ENCODE measurements at regions not wholly inside any gene's neighbourhood (a gene's known extent, or its start where the extent isn't known, plus 50 kb on each side); places are given as distances from the start of the nearest gene placed in this dataset.

DNA sequence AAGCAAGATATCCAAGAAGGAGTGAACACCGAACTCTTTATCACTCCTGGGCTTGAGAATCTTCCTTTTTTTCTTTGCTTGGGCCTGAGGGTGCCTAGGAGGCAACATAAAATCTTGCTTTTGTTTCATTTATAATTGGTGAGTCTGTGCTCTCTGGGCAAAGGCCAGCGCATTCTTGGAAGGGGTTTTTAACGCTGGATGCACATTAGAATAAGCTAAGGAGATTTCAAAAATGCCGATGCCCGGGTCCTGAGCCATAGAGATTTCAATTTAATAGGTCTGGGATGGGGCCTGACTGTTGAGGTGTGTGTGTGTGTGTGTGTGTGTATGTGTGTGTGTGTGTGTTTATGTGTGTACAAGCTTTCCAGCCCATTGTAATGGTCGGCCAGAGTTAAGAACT is 62.0 kb upstream of the SORCS3 start:
- TF ChIP-seq, protein P1, sequence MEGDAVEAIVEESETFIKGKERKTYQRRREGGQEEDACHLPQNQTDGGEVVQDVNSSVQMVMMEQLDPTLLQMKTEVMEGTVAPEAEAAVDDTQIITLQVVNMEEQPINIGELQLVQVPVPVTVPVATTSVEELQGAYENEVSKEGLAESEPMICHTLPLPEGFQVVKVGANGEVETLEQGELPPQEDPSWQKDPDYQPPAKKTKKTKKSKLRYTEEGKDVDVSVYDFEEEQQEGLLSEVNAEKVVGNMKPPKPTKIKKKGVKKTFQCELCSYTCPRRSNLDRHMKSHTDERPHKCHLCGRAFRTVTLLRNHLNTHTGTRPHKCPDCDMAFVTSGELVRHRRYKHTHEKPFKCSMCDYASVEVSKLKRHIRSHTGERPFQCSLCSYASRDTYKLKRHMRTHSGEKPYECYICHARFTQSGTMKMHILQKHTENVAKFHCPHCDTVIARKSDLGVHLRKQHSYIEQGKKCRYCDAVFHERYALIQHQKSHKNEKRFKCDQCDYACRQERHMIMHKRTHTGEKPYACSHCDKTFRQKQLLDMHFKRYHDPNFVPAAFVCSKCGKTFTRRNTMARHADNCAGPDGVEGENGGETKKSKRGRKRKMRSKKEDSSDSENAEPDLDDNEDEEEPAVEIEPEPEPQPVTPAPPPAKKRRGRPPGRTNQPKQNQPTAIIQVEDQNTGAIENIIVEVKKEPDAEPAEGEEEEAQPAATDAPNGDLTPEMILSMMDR (IDR thresholded peaks at IDR 0.05; ENCODE audit: insufficient read depth, low read depth, low read length) = no peak
- TF ChIP-seq EZH2 (IDR thresholded peaks at IDR 0.05; ENCODE audit: insufficient read depth, low read length) = no peak

All from astrocyte (in vitro differentiated cells and primary cell).